ENCODE measurements at regions not wholly inside any gene's neighbourhood (a gene's known extent, or its start where the extent isn't known, plus 50 kb on each side); places are given as distances from the start of the nearest gene placed in this dataset.

GRCh38 chr5:171660434-171660833, 125.2 kb upstream of the SMIM23 start:
- DNase-seq = no peak

GRCh38 chr5:171661143-171661542, 124.5 kb upstream of the SMIM23 start:
- DNase-seq = no peak

GRCh38 chr5:171663311-171664085, 122.1 kb upstream of the SMIM23 start:
- no peak for DNase-seq

- DNase-seq = no peak
Measured at GRCh38 chr5:171664489-171664888, 121.1 kb upstream of the SMIM23 start.

DNA sequence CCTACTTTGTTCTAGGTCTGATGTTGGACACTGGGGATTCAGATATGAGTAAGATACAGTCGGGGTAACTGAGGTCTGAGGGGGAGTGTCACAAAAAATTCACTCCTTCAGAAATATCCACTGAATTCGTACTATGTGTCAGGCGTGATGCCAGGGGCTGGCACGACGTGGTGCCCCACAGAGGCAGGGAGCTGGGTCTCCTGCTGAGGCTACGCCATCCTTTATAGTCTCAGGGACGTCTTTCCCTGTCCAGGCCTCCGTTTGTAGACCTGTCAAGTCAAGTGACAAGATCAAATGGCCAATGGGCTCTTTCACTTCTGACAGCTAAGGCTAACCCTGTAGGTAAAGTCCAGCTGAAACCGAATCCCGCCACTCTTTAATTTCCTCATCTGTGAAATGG, 118.8 kb upstream of the SMIM23 start:
- no peak for DNase-seq

- DNase-seq = no peak
Measured at GRCh38 chr5:171667341-171668096, 118.1 kb upstream of the SMIM23 start.

DNA sequence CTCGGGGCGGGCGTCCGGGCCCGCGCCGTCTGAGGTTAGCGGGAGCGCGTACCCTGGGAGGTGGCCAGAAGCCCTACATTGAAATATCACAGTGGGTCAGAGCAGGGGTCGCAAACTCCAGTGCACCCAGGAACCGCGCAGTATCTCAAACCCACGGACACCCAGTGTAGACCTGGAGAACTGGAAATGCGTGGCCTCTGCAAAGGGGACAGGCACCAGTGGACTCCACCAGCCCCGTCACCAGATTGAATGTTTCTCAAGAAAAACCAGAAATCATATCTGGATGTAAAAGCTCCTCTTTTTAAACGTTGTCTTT, 117.6 kb upstream of the SMIM23 start:
- no peak for DNase-seq

DNA sequence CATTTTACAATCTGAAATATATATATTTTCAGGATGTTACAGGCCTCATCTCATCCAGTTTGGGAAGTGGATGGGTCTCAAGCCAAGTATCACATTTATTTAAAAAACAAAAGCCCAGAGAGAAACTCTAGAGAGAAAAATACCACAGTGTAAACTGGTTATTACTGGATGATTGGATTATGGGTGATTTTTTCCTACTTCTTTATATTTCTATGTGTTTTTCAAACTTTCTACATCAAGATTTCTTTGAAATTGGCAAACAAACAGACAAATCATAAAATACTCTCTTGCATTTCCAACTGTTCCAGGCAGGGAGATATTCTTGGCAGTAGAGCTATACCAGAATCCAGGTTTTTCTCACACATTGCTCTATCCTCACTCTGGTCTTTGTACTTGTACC, 116.0 kb upstream of the SMIM23 start:
- DNase-seq = no peak

DNA sequence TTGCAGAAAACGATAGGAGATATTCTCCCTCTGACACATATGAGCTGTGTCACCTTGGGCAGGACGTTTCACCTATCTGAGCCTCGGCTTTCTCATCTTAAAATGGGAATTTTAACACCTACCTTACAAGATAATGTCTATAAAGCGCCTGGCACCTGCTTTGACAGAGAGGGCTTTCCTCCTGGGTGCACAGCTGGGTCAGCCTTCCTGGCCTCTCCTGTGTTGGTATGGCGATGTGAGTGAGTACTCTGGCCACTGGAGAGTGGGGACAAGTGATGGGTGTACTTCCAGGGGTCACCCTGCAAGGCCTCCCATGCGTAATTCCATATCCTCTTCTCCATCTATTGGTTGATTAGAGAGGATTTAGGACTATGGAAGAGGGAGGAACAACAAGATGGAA, 113.1 kb upstream of the SMIM23 start:
- DNase-seq = no peak

GRCh38 chr5:171673328-171673727, 112.3 kb upstream of the SMIM23 start:
- no peak for DNase-seq

- DNase-seq = no peak
Measured at GRCh38 chr5:171673840-171674239, 111.8 kb upstream of the SMIM23 start.

- no peak for DNase-seq
Measured at GRCh38 chr5:171675511-171675910, 110.1 kb upstream of the SMIM23 start.

GRCh38 chr5:171676286-171676944, 109.2 kb upstream of the SMIM23 start:
- DNase-seq = no peak

DNA sequence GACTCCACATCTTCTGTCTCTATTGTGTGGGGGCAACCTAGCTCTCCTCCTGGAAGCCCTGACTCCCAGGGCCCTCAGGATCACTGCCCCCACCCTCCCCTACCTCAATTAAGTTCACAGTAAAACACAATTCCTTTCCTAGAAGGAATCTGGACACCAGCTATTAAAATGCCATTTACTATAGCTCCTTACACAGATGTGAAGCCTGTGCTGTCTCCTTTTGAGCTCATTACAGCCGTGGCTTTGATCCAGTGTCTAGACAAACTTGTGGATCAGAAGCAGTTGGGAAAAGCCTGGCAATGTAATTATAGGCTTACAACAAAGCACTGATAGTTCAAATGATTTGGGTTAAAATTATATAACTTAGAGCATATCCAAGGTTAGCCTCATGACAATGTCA, 107.0 kb upstream of the SMIM23 start:
- no peak for DNase-seq

DNA sequence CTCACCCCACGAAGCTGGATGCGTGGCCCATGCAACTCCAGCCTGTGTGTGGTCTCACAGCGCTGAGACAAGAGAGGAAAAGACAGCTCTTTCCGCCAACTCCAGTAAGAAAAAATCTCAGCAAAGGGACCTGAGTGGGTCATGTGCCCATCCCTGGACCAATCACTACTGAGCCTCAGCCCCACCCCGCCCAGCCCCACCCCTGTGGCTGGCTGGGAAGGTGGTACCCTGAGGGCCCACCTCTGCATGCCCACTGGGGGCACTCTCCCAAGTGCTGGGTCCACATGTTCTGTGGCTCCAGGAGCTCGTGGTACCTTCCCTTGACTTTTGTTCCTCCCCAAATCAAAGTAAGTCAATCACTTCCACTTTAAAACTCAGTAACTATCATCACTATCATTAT, 105.1 kb upstream of the SMIM23 start:
- no peak for DNase-seq

GRCh38 chr5:171681061-171681460, 104.6 kb upstream of the SMIM23 start:
- DNase-seq = no peak

DNA sequence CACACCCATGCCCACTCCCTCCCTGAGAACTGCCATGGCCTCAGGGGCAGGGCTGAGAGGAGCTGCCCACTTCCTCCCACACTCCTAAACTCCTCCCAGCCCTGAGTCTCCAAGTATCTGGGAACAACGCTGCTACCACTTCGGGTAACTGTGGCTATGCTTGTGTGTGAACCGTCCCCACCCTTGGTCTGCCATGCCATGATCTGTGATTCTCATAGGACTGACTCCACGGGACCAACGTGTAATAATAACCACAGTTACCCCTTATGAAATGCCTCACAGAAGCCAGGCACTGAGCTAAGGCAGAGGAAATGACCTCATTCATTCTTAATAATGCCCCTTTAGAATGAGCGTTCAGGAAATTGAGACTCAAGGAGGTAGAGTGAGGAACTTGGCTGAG, 103.9 kb upstream of the SMIM23 start:
- DNase-seq = no peak

DNA sequence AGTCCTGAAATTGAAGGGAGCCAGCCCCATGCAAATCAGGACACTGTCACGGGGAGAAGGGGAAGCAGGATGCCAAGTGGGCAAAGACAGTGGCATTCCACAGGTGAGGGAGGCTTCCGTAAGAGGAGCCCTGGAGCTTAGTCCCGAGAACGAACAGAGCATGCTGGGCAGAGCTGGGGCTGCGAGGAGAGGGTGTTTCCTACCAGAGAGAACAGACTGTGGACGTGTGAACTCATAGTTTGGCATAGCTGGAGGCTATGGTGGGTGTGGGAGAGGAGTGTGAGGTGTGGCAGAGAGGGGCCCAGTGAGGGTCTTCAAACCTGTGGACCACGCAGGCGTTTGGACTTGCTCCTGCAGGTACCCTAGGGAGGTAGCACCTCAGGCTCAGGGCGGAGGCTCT, 102.8 kb upstream of the SMIM23 start:
- no peak for DNase-seq

- no peak for DNase-seq
Measured at GRCh38 chr5:171684169-171684568, 101.4 kb upstream of the SMIM23 start.

DNA sequence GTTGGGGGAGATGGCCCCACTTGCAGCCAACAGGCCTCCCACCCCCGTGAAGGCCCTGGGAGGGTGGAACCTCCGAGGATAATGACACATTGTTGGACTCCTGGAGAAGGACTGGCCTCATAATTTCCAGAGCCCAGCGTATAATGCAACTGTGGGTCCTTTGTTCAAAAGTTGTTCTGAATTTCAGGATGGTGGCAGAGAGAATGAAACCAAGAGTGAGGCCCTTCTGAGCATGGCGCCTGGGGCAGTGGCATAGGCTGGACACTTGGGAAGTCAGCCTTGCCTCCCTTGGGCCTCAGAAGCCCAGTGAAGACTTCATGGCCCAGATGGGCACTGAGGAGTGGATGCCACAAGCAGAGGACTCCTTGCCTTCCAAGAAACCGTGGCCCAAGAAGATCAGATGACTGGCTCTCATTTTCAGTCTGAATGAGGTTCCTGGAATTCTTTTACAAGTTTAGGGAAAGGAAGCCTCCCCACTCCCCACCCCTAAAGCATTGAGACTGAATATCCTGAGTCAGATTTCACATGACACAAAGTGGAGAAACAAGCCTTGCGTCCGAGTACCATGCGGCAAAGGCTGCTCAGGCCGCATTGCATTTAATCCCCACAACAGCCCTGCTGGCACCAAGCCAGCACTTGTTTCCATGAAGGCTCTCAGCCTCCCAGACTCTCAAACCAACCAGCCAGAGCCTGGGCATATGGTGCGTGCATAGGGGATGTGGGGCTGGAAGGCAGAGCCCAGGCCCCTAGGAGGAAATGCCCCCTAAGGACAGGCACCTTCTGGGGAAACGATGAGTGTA, 96.7 kb upstream of the SMIM23 start:
- peak; percentile 74 for DNase-seq

GRCh38 chr5:171689853-171690417, 95.7 kb upstream of the SMIM23 start:
- no peak for DNase-seq

- DNase-seq = no peak
Measured at GRCh38 chr5:171692107-171692506, 93.5 kb upstream of the SMIM23 start.

GRCh38 chr5:171692936-171693335, 92.7 kb upstream of the SMIM23 start:
- no peak for DNase-seq

Measured in NCI-H524 treated with DMSO at 0.1 percent for 48 hours (cell line).